ENCODE measurements at regions not wholly inside any gene's neighbourhood (a gene's known extent, or its start where the extent isn't known, plus 50 kb on each side); places are given as distances from the start of the nearest gene placed in this dataset.

DNA sequence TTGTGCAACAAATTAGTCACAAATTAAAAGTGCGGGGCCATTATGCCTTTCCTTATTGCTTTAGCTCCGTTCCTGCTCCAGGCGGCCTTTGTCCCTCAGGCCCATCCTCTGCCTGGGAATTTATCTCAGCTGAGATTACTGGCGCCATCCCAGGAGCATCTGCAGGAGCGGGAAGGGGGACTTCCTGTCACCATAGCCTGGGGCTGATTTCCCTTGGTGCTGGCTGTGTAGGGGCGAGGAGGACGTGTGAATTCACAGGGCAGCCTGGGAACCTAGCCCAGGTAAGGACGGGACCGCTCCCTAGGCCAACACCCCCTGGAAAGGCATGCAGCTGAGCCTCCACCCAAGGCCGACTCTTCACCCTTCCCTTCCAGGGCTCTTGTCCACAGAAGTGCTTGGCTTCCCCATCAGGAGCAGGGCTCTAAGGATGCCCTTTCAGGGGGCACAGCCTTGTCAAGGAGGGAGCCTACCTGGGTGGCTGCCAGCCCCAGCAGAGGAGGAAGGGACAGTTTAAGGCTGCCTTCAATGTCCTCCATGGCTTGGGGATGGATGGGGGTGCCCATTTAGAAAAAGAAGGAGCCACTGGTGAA lies 72.6 kb upstream of the NKX1-1 start:
- Histone ChIP-seq H3K4me3 (ENCODE audit: low read length) (no peak overlapping the region), H3K36me3 (ENCODE audit: control insufficient read depth, insufficient read depth, low read length) (no peaks in the 10 kb centered on the region), H3K9ac (ENCODE audit: low read length) (no peak overlapping the region), H3K27me3 (ENCODE audit: control insufficient read depth, insufficient read depth, low read length) (no peaks in the 10 kb centered on the region), H3K27ac (ENCODE audit: low read depth, low read length) (no peak overlapping the region), H3K4me1 (ENCODE audit: control insufficient read depth, insufficient read depth, low read length) (no peaks in the 10 kb centered on the region)

DNA sequence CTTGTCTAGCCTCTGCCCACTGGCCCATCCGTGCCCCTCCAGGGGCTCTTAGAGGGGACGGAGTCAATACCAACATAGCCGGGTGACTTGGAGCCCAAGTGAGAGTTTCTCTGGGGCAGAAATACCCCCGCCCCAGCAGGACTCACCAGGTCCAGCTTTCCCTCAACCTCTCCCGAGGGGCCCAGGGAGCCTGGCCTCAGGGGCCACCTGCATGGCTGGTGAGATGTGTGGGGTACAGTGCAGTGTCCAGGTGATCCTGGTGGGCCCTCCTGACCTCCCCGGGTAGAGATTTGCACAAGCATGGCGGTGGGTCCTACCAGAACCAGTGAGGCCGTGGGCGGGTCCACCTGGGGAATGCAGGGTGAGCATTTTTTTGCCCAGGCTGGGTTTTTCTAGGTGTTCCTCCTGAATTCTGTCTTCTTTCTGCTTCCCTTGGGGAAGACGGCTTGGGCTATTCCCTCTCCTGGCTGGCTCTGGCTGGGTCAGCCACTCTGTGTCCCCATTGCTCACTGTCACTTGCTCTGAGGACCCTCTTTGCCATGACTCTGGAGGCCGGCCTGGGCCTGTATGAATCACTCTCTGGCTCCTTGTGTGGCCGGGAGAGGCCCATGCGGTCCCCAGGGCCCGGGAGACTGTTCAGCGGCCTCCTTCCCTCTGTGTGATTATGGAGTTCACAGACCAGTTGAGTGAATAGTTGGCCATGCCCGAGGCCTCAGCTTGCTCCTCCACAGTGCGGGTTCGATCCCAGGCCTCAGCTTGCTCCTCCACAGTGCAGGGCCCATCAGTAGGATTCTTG lies 71.0 kb upstream of the NKX1-1 start:
- Histone ChIP-seq H3K4me3 (ENCODE audit: low read length) (no peak overlapping the region), H3K27me3 (ENCODE audit: control insufficient read depth, insufficient read depth, low read length) (no peaks in the 10 kb centered on the region), H3K9ac (ENCODE audit: low read length) (no peak overlapping the region), H3K36me3 (ENCODE audit: control insufficient read depth, insufficient read depth, low read length) (no peaks in the 10 kb centered on the region), H3K4me1 (ENCODE audit: control insufficient read depth, insufficient read depth, low read length) (no peaks in the 10 kb centered on the region), H3K27ac (ENCODE audit: low read depth, low read length) (no peak overlapping the region)

DNA sequence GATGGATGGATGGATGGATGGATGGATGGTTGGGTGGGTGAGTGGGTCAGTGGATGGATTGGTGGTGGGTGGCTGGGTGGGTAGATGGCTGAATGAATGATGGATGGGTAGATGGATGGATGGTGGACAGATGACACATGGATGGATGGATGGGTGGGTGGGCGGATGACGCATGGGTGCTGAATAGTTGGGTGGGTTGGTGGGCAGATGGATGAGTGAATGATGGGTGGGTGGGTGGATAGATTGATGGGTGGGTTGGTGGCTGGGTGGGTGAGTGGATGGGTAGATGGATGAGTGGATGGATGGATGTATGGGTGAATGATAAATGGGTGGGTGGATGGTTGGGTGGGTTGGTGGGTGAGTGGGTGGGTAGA lies 69.9 kb upstream of the NKX1-1 start:
- Histone ChIP-seq H3K27ac (ENCODE audit: low read depth, low read length) (no peak overlapping the region), H3K4me1 (ENCODE audit: control insufficient read depth, insufficient read depth, low read length) (no peaks in the 10 kb centered on the region), H3K36me3 (ENCODE audit: control insufficient read depth, insufficient read depth, low read length) (no peaks in the 10 kb centered on the region), H3K9ac (ENCODE audit: low read length) (no peak overlapping the region), H3K4me3 (ENCODE audit: low read length) (no peak overlapping the region), H3K27me3 (ENCODE audit: control insufficient read depth, insufficient read depth, low read length) (peaks cover 4% of the 10 kb centered on the region)

DNA sequence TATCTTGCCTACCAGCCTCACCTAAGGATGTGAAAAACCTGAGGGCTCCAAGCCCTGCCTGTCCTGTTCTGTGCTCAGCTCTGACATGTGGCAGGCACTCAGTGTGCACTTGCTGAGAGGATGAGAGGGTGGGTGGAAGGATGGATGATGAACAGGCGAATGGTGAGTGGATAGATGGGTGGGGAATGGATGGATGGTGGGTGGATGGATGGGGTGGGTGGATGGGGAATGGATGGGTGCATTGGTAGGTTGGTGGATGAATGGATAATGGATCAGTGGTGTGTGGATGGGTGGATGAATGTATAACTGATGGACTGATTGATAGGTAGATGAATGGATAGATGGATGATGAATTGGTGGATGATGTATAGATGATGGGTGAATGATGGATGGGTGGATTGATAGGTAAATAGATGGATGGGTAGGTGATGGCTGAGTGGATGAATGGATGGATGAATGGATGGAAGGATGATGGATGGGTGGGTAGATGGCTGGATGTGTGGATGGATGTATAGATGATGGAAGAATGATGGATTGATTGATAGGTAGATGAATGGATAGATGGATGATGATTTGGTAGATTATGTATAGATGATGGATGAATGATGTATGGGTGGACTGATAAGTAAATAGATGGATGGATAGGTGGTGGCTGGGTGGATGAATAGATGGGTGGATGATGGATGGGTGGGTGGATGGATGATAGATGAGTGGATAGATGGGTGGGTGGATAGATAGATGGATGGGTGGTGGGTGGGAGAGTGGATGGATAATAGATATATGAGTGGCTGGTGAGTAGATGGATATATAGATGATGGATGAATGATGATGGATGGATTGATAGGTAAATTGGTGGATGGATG lies 69.3 kb upstream of the NKX1-1 start:
- Histone ChIP-seq H3K27ac (ENCODE audit: low read depth, low read length) (no peak overlapping the region), H3K9ac (ENCODE audit: low read length) (no peak overlapping the region), H3K27me3 (ENCODE audit: control insufficient read depth, insufficient read depth, low read length) (peaks cover 6% of the 10 kb centered on the region), H3K36me3 (ENCODE audit: control insufficient read depth, insufficient read depth, low read length) (no peaks in the 10 kb centered on the region), H3K4me3 (ENCODE audit: low read length) (no peak overlapping the region), H3K4me1 (ENCODE audit: control insufficient read depth, insufficient read depth, low read length) (no peaks in the 10 kb centered on the region)

- H3K27ac ChIP-seq (ENCODE audit: low read depth, low read length): no peak overlapping the region
- no peak overlapping the region for H3K9ac ChIP-seq (ENCODE audit: low read length)
- no peak overlapping the region for H3K4me3 ChIP-seq (ENCODE audit: low read length)
- peaks cover 6% of the 10 kb centered on the region for H3K27me3 ChIP-seq (ENCODE audit: control insufficient read depth, insufficient read depth, low read length)
- no peaks in the 10 kb centered on the region for H3K4me1 ChIP-seq (ENCODE audit: control insufficient read depth, insufficient read depth, low read length)
- no peaks in the 10 kb centered on the region for H3K36me3 ChIP-seq (ENCODE audit: control insufficient read depth, insufficient read depth, low read length)
These were observed 68.2 kb upstream of the NKX1-1 start for GRCh38 chr4:1474126-1475090.

DNA sequence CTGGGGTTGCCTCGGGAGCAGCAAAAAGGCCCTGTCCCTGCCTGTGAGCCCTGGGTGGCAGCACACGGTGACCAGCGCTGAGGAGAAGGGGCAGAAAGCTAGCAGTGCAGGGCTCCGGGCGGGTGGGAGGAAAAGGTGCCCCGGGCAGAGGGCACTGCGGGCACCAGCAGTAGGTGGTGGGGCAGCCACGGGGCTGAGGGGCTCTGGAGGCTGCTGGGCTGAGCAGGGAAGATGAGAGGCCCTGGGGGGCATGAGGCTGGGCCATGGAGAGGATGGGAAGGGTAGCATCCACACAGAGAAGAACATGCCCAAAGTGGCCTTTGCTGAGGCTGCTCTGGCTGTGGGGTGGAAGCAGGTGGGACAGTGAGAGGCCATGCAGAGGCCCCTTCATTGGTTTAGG lies 67.5 kb upstream of the NKX1-1 start:
- Histone ChIP-seq H3K4me1 (ENCODE audit: control insufficient read depth, insufficient read depth, low read length) (no peaks in the 10 kb centered on the region), H3K4me3 (ENCODE audit: low read length) (no peak overlapping the region), H3K27me3 (ENCODE audit: control insufficient read depth, insufficient read depth, low read length) (peaks cover 6% of the 10 kb centered on the region), H3K36me3 (ENCODE audit: control insufficient read depth, insufficient read depth, low read length) (no peaks in the 10 kb centered on the region), H3K9ac (ENCODE audit: low read length) (no peak overlapping the region), H3K27ac (ENCODE audit: low read depth, low read length) (no peak overlapping the region)

DNA sequence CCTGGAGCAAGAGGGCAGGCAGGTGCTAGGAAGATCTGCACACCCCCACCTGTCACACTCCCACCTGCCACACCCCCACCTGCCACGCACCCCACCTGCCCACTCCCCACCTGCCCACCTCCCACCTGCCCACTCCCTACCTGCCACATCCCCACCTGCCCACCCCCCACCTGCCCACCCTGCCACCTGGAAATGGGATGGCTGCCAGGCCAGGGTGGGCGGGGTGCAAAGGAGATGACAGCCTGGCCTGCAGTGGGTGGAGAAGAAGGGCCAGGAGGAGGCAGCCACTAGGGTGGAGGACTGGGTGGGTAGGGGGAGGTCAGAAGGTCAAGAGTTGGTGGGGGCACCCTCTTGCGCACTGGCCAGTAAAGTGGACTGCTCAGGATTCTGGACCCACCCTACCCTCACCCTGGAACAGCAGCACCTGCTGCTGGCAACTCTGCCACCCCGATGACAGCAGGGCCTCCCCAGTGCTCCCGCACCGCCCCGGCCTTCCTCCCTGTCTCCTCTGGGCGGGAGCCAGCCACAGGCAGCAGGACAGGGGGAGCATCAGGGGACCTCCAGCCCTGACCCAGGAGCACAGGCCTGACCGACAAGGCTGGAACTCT lies 66.8 kb upstream of the NKX1-1 start:
- Histone ChIP-seq H3K4me1 (ENCODE audit: control insufficient read depth, insufficient read depth, low read length) (no peaks in the 10 kb centered on the region), H3K9ac (ENCODE audit: low read length) (no peak overlapping the region), H3K4me3 (ENCODE audit: low read length) (no peak overlapping the region), H3K27ac (ENCODE audit: low read depth, low read length) (no peak overlapping the region), H3K27me3 (ENCODE audit: control insufficient read depth, insufficient read depth, low read length) (peaks cover 6% of the 10 kb centered on the region), H3K36me3 (ENCODE audit: control insufficient read depth, insufficient read depth, low read length) (no peaks in the 10 kb centered on the region)

DNA sequence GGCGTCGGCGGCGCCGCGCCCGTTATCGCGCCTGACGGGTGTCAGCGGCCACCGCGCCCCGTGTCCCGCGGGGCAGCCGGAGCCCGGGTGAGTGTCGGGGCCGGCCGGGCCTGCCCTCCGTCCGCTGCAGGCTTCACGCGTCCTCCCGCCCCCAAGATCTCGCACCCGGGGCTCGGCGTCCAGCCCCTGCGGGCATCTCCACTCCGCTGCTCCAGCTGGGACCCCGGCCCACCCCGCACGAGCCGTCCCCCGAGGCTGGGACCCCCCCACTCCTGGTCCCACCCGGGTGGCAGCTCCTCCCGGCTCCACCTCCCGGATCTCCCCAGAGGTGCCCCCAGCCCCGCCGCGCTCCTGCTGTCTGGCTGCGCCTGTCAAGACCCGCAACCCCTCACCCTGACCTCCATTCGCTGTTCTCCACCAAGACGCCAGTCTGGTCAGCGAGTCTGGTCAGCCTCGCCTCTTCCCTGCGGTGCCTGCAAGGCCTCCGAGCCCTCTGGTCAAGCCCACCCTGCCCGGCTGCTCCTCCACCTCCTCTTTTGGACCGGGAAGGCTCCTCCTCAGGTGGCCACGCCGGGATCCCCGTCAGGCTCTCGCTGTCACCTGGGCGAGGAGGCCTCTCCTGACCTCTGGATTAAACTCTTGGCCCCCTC lies 66.0 kb upstream of the NKX1-1 start:
- Histone ChIP-seq H3K36me3 (ENCODE audit: control insufficient read depth, insufficient read depth, low read length) (no peaks in the 10 kb centered on the region), H3K27me3 (ENCODE audit: control insufficient read depth, insufficient read depth, low read length) (peaks cover 6% of the 10 kb centered on the region), H3K4me3 (ENCODE audit: low read length) (no peak overlapping the region), H3K27ac (ENCODE audit: low read depth, low read length) (no peak overlapping the region), H3K9ac (ENCODE audit: low read length) (no peak overlapping the region), H3K4me1 (ENCODE audit: control insufficient read depth, insufficient read depth, low read length) (no peaks in the 10 kb centered on the region)

GRCh38 chr4:1471443-1472147 lies 65.4 kb upstream of the NKX1-1 start:
- Histone ChIP-seq H3K9ac (ENCODE audit: low read length) (no peak overlapping the region), H3K4me3 (ENCODE audit: low read length) (no peak overlapping the region), H3K27ac (ENCODE audit: low read depth, low read length) (no peak overlapping the region), H3K27me3 (ENCODE audit: control insufficient read depth, insufficient read depth, low read length) (peaks cover 6% of the 10 kb centered on the region), H3K36me3 (ENCODE audit: control insufficient read depth, insufficient read depth, low read length) (no peaks in the 10 kb centered on the region), H3K4me1 (ENCODE audit: control insufficient read depth, insufficient read depth, low read length) (no peaks in the 10 kb centered on the region)

GRCh38 chr4:1470816-1471442 lies 64.7 kb upstream of the NKX1-1 start:
- Histone ChIP-seq H3K27me3 (ENCODE audit: control insufficient read depth, insufficient read depth, low read length) (peaks cover 6% of the 10 kb centered on the region), H3K4me1 (ENCODE audit: control insufficient read depth, insufficient read depth, low read length) (no peaks in the 10 kb centered on the region)

GRCh38 chr4:1470393-1470670 lies 64.1 kb upstream of the NKX1-1 start:
- no peak overlapping the region for H3K4me3 ChIP-seq (ENCODE audit: low read length)
- no peak overlapping the region for H3K27ac ChIP-seq (ENCODE audit: low read depth, low read length)
- no peak overlapping the region for H3K9ac ChIP-seq (ENCODE audit: low read length)
- no peaks in the 10 kb centered on the region for H3K4me1 ChIP-seq (ENCODE audit: control insufficient read depth, insufficient read depth, low read length)
- H3K27me3 ChIP-seq (ENCODE audit: control insufficient read depth, insufficient read depth, low read length): peaks cover 6% of the 10 kb centered on the region
- H3K36me3 ChIP-seq (ENCODE audit: control insufficient read depth, insufficient read depth, low read length): no peaks in the 10 kb centered on the region

More at GRCh38 chr4:1470816-1471442, 64.7 kb upstream of the NKX1-1 start:
- Histone ChIP-seq H3K9ac (ENCODE audit: low read length) (no peak overlapping the region), H3K27ac (ENCODE audit: low read depth, low read length) (no peak overlapping the region), H3K4me3 (ENCODE audit: low read length) (no peak overlapping the region), H3K36me3 (ENCODE audit: control insufficient read depth, insufficient read depth, low read length) (no peaks in the 10 kb centered on the region)
